HEK293 (cell line): ENCODE measurements at regions not wholly inside any gene's neighbourhood (a gene's known extent, or its start where the extent isn't known, plus 50 kb on each side); places are given as distances from the start of the nearest gene placed in this dataset.

Experiments
- CTCF ChIA-PET: fragments of 350-600 bp; formaldehyde crosslinking; extraction: SDS; loops from one replicate; lab custom pipeline; 2021; ENCODE audit warnings: antibody characterized with exemption; lab: Yijun Ruan, JAX
- POLR2A ChIA-PET: fragments of 300-600 bp; formaldehyde crosslinking; extraction: SDS; loops from one replicate; lab custom pipeline; 2020; ENCODE audit warnings: antibody characterized with exemption, inconsistent platforms; lab: Yijun Ruan, JAX
- H3K27ac ChIP-seq: fragments of 200-500 bp; sonication (Bioruptor generic); 2 replicates; pipeline ENCODE4 v1.5.1; 2014; ENCODE audit warnings: low read depth, low read length, control low read depth, inconsistent platforms; ENCODE audit errors: extremely low read depth
- H3K36me3 ChIP-seq, 2 experiments: fragments of 200-500 bp in 1 of 2; sonication (Bioruptor generic) in 1 of 2; 1 replicate in 1 of 2; 2 replicates in 1 of 2; pipeline ENCODE4 v1.5.1; 2014 to 2017; ENCODE audit warnings: inconsistent platforms in 2 of 2, low read length in 2 of 2; ENCODE audit not compliant: control insufficient read depth in 2 of 2, insufficient read depth in 1 of 2
- H3K4me1 ChIP-seq: fragments of 200-500 bp; sonication (Bioruptor generic); 2 replicates; pipeline ENCODE4 v1.5.1; 2014; ENCODE audit warnings: mild to moderate bottlenecking, low read length, inconsistent platforms; ENCODE audit not compliant: control insufficient read depth, insufficient read depth
- H3K4me3 ChIP-seq: 2 replicates; pipeline ENCODE4 v1.5.1; 2011; ENCODE audit warnings: low read depth, mild to moderate bottlenecking, control low read depth, low read length, moderate library complexity
- H3K9me3 ChIP-seq: fragments of 200-500 bp; sonication (Bioruptor generic); 2 replicates; pipeline ENCODE4 v1.5.1; 2014; ENCODE audit warnings: low read depth, low read length, inconsistent platforms; ENCODE audit not compliant: control insufficient read depth, insufficient read depth
- KLF16 ChIP-seq: fragments of 450-650 bp; formaldehyde crosslinking; IDR thresholded peaks from 2 replicates; pipeline ENCODE4 v1.5.1; 2017; ENCODE audit warnings: missing biosample characterization, missing genetic modification characterization
- KLF17 ChIP-seq: fragments of 450-650 bp; formaldehyde crosslinking; IDR thresholded peaks from 2 replicates; pipeline ENCODE4 v1.5.1; 2016; ENCODE audit warnings: missing biosample characterization, missing genetic modification characterization
- KLF9 ChIP-seq: fragments of 450-650 bp; formaldehyde crosslinking; IDR thresholded peaks from 2 replicates; pipeline ENCODE4 v1.5.1; 2016; ENCODE audit warnings: missing biosample characterization, missing genetic modification characterization, low read depth
- MZF1 ChIP-seq: fragments of 450-650 bp; formaldehyde crosslinking; IDR thresholded peaks from 2 replicates; pipeline ENCODE4 v1.5.1; 2017; ENCODE audit warnings: missing biosample characterization, missing genetic modification characterization, borderline replicate concordance
- PATZ1 ChIP-seq: fragments of 450-650 bp; formaldehyde crosslinking; IDR thresholded peaks from 2 replicates; pipeline ENCODE4 v1.5.1; 2016; ENCODE audit warnings: missing biosample characterization, missing genetic modification characterization
- REPIN1 ChIP-seq: fragments of 450-650 bp; formaldehyde crosslinking; IDR thresholded peaks from 2 replicates; pipeline ENCODE4 v1.5.1; 2017; ENCODE audit warnings: missing biosample characterization, missing genetic modification characterization, low read depth
- REST ChIP-seq: fragments of 450-650 bp; formaldehyde crosslinking; IDR thresholded peaks from 2 replicates; pipeline ENCODE4 v1.5.1; 2016; ENCODE audit warnings: missing biosample characterization, missing genetic modification characterization
- SALL2 ChIP-seq: fragments of 450-650 bp; formaldehyde crosslinking; IDR thresholded peaks from 2 replicates; pipeline ENCODE4 v1.5.0; 2017; ENCODE audit warnings: missing biosample characterization, mild to moderate bottlenecking, missing genetic modification characterization, borderline replicate concordance
- SP3 ChIP-seq: fragments of 450-650 bp; formaldehyde crosslinking; IDR thresholded peaks from 2 replicates; pipeline ENCODE4 v1.5.1; 2016; ENCODE audit warnings: missing biosample characterization, missing genetic modification characterization
- WT1 ChIP-seq: fragments of 450-650 bp; formaldehyde crosslinking; IDR thresholded peaks from 2 replicates; pipeline ENCODE4 v1.5.1; 2016; ENCODE audit warnings: missing biosample characterization, missing genetic modification characterization
- ZBTB1 ChIP-seq: fragments of 450-650 bp; formaldehyde crosslinking; IDR thresholded peaks from 2 replicates; pipeline ENCODE4 v1.5.1; 2016; ENCODE audit warnings: missing biosample characterization, missing genetic modification characterization
- ZBTB6 ChIP-seq: fragments of 450-650 bp; formaldehyde crosslinking; IDR thresholded peaks from 2 replicates; pipeline ENCODE4 v1.5.1; 2017; ENCODE audit warnings: missing biosample characterization, missing genetic modification characterization
- ZEB2 ChIP-seq: fragments of 450-650 bp; formaldehyde crosslinking; IDR thresholded peaks from 2 replicates; pipeline ENCODE4 v1.5.1; 2016; ENCODE audit warnings: missing biosample characterization, missing genetic modification characterization
- ZNF157 ChIP-seq: fragments of 450-650 bp; formaldehyde crosslinking; IDR thresholded peaks from 2 replicates; pipeline ENCODE4 v1.5.1; 2016; ENCODE audit warnings: missing biosample characterization, missing genetic modification characterization
- ZNF184 ChIP-seq: fragments of 450-650 bp; IDR thresholded peaks from 2 replicates; pipeline ENCODE4 v1.5.1; 2018; ENCODE audit warnings: missing biosample characterization, mild to moderate bottlenecking, missing genetic modification characterization
- ZNF19 ChIP-seq: fragments of 450-650 bp; formaldehyde crosslinking; IDR thresholded peaks from 2 replicates; pipeline ENCODE4; 2016; ENCODE audit warnings: missing biosample characterization, missing genetic modification characterization, low read depth
- ZNF324 ChIP-seq: fragments of 450-650 bp; formaldehyde crosslinking; IDR thresholded peaks from 2 replicates; pipeline ENCODE4 v1.5.1; 2016; ENCODE audit warnings: missing biosample characterization, missing genetic modification characterization
- ZNF341 ChIP-seq: fragments of 450-650 bp; formaldehyde crosslinking; IDR thresholded peaks from 2 replicates; pipeline ENCODE4; 2016; ENCODE audit warnings: low read depth, missing biosample characterization, missing genetic modification characterization
- ZNF449 ChIP-seq: fragments of 450-650 bp; formaldehyde crosslinking; IDR thresholded peaks from 2 replicates; pipeline ENCODE4 v1.5.1; 2017; ENCODE audit warnings: missing biosample characterization, mild to moderate bottlenecking, missing genetic modification characterization, moderate library complexity
- ZNF529 ChIP-seq: fragments of 450-650 bp; formaldehyde crosslinking; IDR thresholded peaks from 2 replicates; pipeline ENCODE4 v1.5.1; 2017; ENCODE audit warnings: missing genetic modification characterization, missing biosample characterization; ENCODE audit not compliant: insufficient replicate concordance
- ZNF555 ChIP-seq: fragments of 450-650 bp; formaldehyde crosslinking; conservative IDR thresholded peaks from 2 replicates; pipeline ENCODE4 v1.5.1; 2017; ENCODE audit warnings: missing biosample characterization, mild to moderate bottlenecking, missing genetic modification characterization, inconsistent platforms
- ZNF558 ChIP-seq: fragments of 450-650 bp; formaldehyde crosslinking; IDR thresholded peaks from 2 replicates; pipeline ENCODE4 v1.5.1; 2016; ENCODE audit warnings: missing biosample characterization, missing genetic modification characterization
- ZNF660 ChIP-seq: fragments of 450-650 bp; IDR thresholded peaks from 2 replicates; pipeline ENCODE4 v1.5.1; 2018; ENCODE audit warnings: missing biosample characterization, mild to moderate bottlenecking, missing genetic modification characterization
- ZNF670 ChIP-seq: fragments of 450-650 bp; formaldehyde crosslinking; IDR thresholded peaks from 2 replicates; pipeline ENCODE4 v1.5.1; 2016; ENCODE audit warnings: missing biosample characterization, missing genetic modification characterization, low read depth
- ZNF707 ChIP-seq: fragments of 450-650 bp; formaldehyde crosslinking; IDR thresholded peaks from 2 replicates; pipeline ENCODE4 v1.5.1; 2016; ENCODE audit warnings: missing biosample characterization, missing genetic modification characterization
- ZNF768 ChIP-seq: fragments of 450-650 bp; formaldehyde crosslinking; IDR thresholded peaks from 2 replicates; pipeline ENCODE4 v1.5.1; 2018; ENCODE audit warnings: missing biosample characterization, mild to moderate bottlenecking, missing genetic modification characterization
- ZNF792 ChIP-seq: fragments of 450-650 bp; formaldehyde crosslinking; IDR thresholded peaks from 2 replicates; pipeline ENCODE4 v1.5.1; 2016; ENCODE audit warnings: missing biosample characterization, missing genetic modification characterization

- H3K9me3 ChIP-seq, result no peaks in the 10 kb centered on the region
- H3K4me3 ChIP-seq, result no peak overlapping the region
- no peaks in the 10 kb centered on the region for H3K36me3 ChIP-seq
- CTCF ChIA-PET, result interaction anchor here (0.7 kb wide), 1 partner anchor 55 kb away, joined by 5 read pairs; no protein-coding TSS in a partner anchor
- H3K4me1 ChIP-seq, result peaks cover 6% of the 10 kb centered on the region
- H3K27ac ChIP-seq, result no peak overlapping the region
- POLR2A ChIA-PET, result no interaction called here
- no peak for TF ChIP-seq REST (tag by site-specific recombination)
- no peak for TF ChIP-seq PATZ1 (tag by site-specific recombination)
- no peak for TF ChIP-seq WT1 (tag by site-specific recombination)
- no peak for TF ChIP-seq ZNF660 (tag by site-specific recombination)
- no peak for TF ChIP-seq ZNF707 (tag by site-specific recombination)
- no peak for TF ChIP-seq KLF17
- no peak for TF ChIP-seq ZBTB1 (tag by site-specific recombination)
- TF ChIP-seq ZEB2 (tag by site-specific recombination), result no peak
- no peak for TF ChIP-seq ZNF558
- no peak for TF ChIP-seq ZBTB6
- no peak for TF ChIP-seq ZNF324 (tag by site-specific recombination)
- no peak for TF ChIP-seq ZNF670 (tag by site-specific recombination)
- TF ChIP-seq SP3 (tag by site-specific recombination), result no peak
- TF ChIP-seq, all 188 proteins: peak for 0
Observed at GRCh38 chr5:88503406-88503805, 234.8 kb upstream of the TMEM161B start.

- no peak overlapping the region for H3K27ac ChIP-seq
- H3K4me3 ChIP-seq, result no peak overlapping the region
- H3K36me3 ChIP-seq, result no peaks in the 10 kb centered on the region
- H3K4me1 ChIP-seq, result peaks cover 6% of the 10 kb centered on the region
- no peaks in the 10 kb centered on the region for H3K9me3 ChIP-seq
- ChIA-PET CTCF (interaction anchor here (0.7 kb wide), 1 partner anchor 55 kb away, joined by 5 read pairs; no protein-coding TSS in a partner anchor), POLR2A (no interaction called here)
- TF ChIP-seq ZNF449 (tag by site-specific recombination) (no peak), ZNF341 (no peak), ZNF157 (no peak), ZNF555 (tag by site-specific recombination) (no peak), REPIN1 (tag by site-specific recombination) (no peak), ZNF792 (tag by site-specific recombination) (no peak), ZNF184 (tag by site-specific recombination) (no peak), MZF1 (no peak), SALL2 (tag by site-specific recombination) (no peak), ZNF19 (tag by site-specific recombination) (no peak), SP3 (tag by site-specific recombination) (no peak), KLF9 (tag by site-specific recombination) (no peak), KLF16 (tag by site-specific recombination) (no peak), ZNF768 (no peak), ZNF529 (tag by site-specific recombination) (no peak)
Observed at GRCh38 chr5:88503041-88503345, 234.3 kb upstream of the TMEM161B start.
